Left cardiac atrium (tissue), 4 donors: ENCODE measurements at regions not wholly inside any gene's neighbourhood (a gene's known extent, or its start where the extent isn't known, plus 50 kb on each side); places are given as distances from the start of the nearest gene placed in this dataset.
"Not testable (repeated sequence)": the region's sequence is repeated elsewhere in the genome, so short reads cannot be mapped to it uniquely, and the experiment has no call there.

Source experiments
- ATAC-seq, 2 donors: fragments of 200-7000 bp; cut with Tn5 transposase; one replicate each; pipeline ENCODE4 v1.9.1; 2020; ENCODE audit warnings: mild to moderate bottlenecking in 2 of 2, moderate library complexity in 2 of 2
- DNase-seq: peaks from one replicate; pipeline ENCODE4 v3.0.0-alpha.2; 2020
- intact Hi-C, 2 donors: fragments of 100-400 bp; cut with DNase I; formaldehyde crosslinking; loops; one replicate each; pipeline versions ENCODE4 v1.14.1 to v1.15.1; 2022 to 2023
- donor health status: DM: no; HTN: yes; CAD: no.
- donor health status: DM: no; HTN: yes; CAD: no; lungs with severe emphysema.
- donor health status: DM: yes; HTN: yes; CAD: no.
- donor health status: Dilated cardiomyopathy.

DNA sequence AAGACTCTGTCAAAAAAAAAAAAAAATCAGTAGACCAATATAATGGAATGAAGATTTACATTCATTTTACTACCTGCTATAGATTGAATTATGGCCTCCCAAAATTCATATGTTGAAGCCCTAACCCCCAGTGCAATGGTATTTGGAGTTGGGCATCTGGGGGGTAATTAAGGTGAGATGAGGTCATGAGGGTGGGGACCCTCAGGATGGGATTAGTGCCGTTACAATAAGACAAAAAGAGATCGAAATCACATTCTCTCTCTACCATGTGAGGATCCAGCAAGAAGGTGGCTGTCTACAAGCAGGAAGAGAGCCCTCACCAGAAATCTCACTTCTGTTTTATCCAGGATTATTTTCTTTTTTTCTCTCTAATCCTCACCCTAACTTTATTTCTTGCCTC is 100.6 kb upstream of the LOC128125822 start:
- intact Hi-C loops: no loop called here
- ATAC-seq (no peak), DNase-seq (no peak)

DNA sequence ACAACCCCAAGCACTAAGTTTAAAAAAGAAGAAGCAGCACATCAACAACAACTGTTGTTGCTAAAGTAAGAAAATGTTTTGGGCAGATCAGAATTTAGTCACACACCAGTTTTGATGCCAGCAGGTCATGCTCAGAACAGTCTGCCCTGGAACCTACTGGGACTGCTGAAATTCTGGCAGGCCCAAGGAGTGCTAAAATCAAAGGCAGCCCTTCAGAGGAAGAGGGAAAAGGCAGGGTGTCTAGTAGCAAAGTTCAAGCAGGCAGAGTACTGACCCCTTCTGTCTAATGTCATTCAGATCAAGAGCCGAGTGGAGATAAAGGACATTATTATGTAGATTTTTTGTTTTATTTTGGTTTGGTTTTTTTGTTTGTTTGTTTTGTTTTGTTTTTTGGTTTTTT is 96.6 kb upstream of the LOC128125822 start:
- intact Hi-C loops: no loop called here
- no peak for DNase-seq
- peak; percentile 59 to 86 for ATAC-seq

DNA sequence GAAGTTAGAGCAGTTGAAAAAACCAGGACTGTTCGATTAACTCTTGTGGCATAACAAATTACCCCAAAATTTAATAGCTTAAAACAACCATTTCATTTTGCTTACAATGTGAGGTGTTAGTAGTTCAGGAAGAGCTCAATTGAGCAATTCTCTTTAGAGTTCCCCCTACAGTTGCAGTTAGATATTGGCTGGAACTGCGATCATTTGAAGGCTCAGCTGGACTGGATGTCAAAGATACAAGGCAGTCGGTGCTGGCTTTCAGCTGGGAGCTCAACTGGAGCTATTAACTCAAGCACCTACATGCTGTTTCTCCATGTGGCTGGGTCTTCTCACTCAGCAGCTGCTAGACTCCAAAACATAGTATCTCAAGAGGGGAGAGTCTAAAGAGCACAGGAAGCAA is 96.0 kb upstream of the LOC128125822 start:
- intact Hi-C loops: no loop called here
- DNase-seq (no peak), ATAC-seq (peak in 1 of 2 donors; percentile 34)

DNA sequence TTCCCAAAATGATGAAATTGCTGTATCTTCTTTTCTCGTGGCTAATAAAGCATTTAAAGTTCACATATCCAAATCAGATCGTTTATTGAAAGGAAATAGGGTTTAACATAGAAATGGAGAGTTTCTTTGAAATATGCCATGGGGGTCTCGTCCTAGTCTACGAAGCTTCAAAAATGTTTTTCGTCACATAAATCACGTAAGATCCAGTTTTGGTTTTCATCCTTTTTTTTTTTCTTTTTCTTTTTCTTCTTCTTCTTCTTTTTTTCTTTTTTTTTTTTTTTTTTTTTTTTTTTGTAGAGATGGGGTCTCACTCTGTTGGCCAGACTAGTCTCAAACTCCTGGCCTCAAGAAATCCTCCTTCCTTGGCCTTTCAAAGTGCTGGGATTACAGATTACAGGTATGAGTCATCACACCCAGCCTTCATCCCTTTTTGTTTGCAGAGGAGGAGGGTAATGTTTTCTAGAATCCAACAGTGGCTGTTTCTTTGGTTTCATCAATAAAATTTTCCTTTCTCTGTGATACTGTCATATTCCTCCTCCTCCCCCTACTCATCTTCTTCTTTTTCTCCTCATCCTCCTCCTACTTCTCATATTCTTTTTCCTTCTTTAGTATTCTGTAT is 94.7 kb upstream of the LOC128125822 start:
- DNase-seq: no peak
- intact Hi-C loops: no loop called here
- no peak for ATAC-seq

DNA sequence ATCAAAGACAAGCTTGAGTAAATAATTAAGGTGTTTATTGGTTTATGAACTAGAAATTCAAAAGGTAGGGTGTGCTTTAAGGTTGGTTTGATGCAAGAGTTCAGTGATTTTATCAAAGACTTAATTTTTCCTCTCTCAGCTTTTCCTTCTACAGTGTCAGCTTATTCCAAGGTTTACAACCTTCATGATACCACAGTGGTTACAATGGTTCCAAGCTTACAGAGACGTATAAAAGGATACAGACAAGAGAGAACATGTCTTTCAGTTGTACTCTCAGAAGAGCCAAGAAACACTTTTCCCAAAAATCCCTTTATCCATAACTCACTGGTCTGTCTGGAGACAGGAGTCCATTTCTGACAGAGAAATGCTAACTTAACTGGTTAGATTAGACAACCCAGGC is 93.5 kb upstream of the LOC128125822 start:
- ATAC-seq: no peak
- intact Hi-C loops: no loop called here
- no peak for DNase-seq

DNA sequence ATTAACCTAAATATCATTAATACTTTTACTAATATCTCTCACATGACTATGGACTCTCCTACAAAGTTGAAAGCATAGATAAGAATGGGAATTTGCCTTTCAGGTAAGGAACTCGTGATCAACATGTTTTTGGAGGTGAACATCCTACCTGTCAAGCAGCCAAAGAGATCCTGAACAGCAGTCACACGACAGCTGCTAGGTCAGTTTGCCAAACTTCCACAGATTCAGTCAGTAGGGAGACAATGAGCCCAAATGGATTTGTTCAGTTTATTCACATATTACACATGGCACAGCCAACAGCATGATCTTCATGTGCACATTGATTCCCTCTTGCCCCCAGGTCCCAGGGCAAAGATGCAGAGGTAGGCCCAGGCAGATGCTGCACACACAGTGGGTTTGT is 86.1 kb upstream of the LOC128125822 start:
- intact Hi-C loops: no loop called here
- DNase-seq: no peak

DNA sequence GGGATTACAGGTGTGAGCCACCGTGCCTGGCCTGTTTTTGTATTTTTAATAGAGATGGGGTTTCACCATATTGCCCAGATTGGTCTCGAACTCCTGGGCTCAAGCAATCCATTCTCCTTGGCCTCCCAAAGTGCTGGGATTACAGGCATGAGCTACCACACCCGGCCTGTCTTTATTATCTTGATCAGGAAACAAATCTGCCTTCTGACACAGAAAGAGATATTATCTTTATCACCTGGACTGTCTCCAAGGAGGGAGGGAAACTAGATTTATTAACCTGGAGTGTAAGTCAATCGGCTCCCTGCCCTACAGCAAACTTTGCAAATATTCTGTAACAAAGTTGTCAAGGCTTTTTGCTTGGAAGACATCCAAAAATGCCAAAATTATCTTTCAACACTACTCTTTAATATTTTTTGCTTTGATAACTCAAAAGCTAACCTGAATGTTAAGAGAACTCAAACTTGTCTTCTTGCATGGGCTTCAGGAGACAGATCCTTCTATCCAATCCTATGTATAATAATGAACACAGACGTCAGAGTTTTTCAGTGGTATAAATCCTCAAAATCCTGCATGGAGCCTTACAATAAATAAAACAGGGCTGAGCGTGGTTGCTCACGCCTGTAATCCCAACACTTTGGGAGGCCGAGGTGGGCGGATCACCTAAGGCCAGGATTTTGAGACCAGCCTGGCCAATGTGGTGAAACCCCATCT is 85.0 kb upstream of the LOC128125822 start:
- DNase-seq: no peak
- no peak for ATAC-seq
- intact Hi-C loops: no loop called here

More for the DNA sequence above, 86.1 kb upstream of the LOC128125822 start:
- no peak for ATAC-seq

DNA sequence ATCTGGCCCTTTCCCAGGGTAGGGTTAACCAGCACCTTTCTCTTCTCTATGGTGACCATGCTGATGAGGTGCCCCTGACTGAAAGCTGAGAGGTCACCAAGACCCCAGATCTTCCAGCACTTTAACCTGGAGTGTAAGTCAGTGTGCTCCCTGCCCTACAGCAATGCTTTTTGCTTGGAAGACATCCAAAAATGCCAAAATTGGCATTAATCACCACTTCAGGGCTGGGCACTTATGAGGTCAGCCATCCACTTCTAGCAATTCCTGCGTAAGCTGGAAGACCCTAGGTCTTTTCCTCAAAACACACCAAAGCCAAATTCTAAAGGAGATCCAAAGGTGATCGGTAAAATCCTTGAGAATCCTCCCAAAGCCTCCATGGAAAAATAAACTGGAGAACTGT is 81.2 kb upstream of the LOC128125822 start:
- intact Hi-C loops: no loop called here
- no peak for ATAC-seq
- no peak for DNase-seq

DNA sequence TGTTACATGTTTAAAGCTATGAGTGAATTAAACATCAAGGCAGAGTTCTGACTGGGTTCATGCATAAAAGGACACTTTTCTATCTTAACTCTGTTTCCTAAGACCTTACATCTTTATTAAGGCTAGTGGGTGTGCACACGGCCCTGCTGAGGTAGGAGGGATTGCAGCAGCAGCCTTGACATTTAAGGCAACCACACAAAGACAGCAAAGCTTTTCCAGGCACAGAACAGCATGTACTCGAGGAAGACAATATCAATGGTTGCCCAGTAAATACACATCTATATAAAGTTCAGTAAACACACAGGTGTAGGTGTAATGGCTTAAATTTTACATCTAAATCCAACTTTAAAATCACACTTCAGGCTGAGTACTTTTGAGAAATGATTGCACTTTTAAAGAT is 79.8 kb upstream of the LOC128125822 start:
- intact Hi-C loops: no loop called here
- no peak for DNase-seq
- no peak for ATAC-seq

DNA sequence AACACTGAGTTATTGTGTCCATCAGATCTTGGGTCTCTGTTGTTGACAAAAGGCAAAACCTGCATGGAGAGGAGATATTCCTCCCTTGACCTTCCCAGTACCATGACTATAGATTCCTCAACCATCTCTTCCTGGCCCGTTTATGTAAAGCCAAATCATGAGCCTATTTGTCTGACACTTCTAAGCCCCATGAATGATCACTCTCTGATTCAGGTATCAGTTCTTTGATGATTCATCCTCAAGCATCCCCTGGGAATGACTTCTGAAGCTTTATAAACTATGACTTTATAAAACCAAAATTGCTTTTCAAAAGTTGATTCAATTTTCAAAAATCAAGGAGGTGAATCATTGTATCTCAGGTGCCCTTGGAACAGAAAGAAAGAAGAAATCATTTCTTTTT is 78.7 kb upstream of the LOC128125822 start:
- intact Hi-C loops: no loop called here
- ATAC-seq: no peak
- DNase-seq: no peak

DNA sequence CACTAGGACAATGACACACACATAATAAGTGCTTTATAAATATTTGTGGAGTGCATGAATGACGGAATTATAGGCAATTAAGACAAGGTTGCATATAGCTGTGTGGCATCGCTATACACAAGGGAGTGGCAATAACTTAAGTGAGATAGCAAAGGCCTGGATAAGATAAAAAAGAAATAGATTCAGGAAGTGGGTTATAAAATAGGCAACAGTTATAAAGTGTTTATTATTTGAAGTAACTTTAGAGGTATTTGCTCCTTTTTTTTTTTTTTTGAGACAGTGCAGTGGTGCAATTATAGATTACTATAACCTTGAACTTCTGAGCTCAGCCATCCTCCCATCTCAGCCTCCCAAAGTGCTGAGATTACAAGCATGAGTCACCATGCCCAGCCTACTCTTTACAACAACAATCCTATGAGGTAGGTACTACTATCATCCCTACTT is 75.9 kb upstream of the LOC128125822 start:
- DNase-seq: no peak
- intact Hi-C loops: no loop called here
- ATAC-seq: no peak

DNA sequence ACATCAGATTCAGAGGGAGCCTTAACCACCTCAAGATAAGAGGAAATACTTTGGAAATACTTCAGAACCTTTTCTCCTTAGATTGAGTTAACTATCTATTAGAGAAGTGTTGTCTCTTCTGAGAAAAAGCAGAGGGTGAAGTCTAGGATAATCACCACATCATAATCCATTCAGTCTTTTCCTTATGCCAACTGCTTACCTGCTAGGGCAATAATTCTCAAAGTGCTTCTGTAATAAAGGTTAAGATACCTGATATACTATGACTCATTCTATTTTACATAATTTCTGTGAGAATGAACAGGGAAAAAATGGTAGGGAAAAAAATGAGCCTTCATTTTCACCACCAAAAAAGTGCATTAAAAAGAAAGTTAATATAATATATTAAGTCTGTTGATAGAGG is 70.1 kb upstream of the LOC128125822 start:
- no peak for ATAC-seq
- DNase-seq: no peak
- intact Hi-C loops: no loop called here

DNA sequence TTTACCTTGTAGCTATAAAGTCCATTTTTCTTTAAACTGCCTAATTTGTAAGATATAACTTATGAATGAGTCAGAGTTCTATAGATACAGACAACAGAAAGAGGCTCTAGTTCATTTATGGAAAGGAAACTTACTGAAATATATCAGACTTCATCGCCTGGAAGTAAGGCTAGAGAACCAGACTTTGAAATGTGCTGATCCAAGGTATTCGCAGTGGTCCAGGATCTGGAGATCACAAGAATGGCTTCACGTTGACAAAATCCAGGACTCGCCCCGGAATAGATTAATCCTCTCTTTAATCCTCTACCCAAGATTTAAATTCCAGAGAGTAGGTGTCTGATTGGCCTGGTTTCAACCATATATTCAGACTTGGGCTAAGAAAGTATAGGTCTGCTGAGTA is 69.1 kb upstream of the LOC128125822 start:
- ATAC-seq (no peak), DNase-seq (no peak)
- intact Hi-C loops: no loop called here

DNA sequence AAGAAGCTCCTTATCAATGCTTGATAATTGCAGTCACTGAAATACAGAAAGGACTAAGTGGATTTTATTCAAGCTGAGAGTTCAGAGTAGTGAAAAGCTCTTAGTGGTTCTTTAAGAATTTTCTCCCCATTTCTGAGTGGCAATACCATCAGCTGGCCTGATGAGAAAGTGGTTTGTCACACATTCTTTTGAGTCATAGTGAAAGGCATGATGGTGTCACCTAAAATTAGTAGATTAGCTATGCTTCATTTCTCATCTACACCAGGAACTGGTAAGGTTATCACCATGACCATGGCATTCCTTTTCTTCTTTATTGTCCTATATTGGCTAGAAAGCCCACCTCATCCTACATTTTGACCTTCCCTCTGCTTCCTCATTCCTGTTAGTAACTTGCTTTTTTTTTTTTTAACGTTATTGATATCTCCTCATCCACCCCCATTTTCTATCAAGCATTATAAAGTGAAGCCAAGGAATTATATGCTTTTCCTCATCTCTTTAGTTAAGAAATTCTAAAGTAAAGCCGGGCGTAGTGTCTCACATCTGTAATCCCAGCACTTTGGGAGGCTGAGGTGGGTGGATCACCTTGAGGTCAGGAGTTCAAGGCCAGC is 67.4 kb upstream of the LOC128125822 start:
- DNase-seq (no peak), ATAC-seq (no peak)
- intact Hi-C loops: no loop called here

DNA sequence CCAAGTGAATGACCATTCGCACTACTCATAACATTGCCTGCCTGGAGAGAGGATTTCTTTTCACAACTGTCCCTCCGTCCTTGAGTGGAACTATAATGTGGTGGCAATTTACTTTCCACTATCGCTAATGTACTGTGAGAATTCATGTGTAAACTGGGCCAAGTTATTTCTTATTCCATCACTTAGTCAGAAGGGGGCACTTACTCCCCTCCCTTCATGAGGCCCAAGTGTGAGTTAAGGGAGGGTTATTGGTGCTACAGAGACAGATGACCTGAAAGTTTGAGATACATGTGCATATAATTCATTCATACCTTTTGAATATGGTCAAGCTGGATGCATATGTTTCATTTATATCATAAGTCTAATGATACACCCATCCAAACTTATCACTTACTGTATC is 65.2 kb upstream of the LOC128125822 start:
- ATAC-seq (no peak), DNase-seq (no peak)
- intact Hi-C loops: no loop called here

DNA sequence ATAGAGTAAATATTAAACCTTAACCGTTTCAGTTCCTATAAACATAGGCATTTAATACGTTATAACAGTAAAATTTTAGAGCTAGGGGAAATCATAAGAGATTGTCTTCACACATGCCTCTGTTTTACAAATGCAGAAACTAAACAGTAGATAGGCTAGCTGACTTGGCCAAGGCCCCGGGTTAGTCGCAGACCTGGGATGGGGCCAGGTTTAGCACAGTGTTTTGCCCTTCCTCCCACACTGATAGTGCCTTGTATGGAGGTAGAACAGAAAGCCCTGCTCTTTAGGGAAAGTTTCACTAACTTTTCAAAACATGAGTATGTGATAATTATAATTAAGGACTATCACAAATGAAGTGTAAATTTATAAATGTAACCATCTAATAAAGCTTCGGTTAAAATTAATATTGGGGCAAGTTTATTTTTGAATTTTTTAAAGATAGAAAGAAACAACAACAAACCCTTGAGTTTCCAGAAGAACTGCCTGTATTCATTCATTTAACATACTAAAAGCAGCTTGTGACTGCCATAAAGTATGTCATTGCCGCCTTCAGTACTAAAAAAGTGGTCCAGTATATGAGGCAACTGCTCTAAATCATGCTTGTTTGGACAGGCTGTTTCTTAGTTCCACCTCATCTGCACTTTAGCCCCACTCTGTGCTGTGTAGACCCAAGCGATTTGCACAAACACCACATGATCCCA is 62.5 kb upstream of the LOC128125822 start:
- intact Hi-C loops: no loop called here
- ATAC-seq: peak; percentile 95 to 99
- DNase-seq: peak; percentile 64

DNA sequence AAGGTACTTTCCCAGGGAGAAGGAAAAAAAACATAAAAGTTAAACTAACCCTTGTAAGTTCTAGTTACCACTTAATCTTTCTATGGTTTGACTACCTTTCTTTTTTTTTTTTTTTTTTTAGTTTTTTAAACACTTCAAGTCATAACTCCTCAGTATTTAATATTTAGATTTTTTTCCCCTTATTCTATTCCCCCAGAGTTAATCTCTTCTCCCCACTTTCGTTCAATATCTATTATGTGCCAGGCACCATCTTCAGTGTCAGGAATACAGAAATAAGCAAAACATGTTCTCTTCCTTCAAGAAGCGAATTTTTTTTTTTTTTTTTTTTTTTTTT is 62.0 kb upstream of the LOC128125822 start:
- DNase-seq (no peak), ATAC-seq (no peak)
- intact Hi-C loops: no loop called here

DNA sequence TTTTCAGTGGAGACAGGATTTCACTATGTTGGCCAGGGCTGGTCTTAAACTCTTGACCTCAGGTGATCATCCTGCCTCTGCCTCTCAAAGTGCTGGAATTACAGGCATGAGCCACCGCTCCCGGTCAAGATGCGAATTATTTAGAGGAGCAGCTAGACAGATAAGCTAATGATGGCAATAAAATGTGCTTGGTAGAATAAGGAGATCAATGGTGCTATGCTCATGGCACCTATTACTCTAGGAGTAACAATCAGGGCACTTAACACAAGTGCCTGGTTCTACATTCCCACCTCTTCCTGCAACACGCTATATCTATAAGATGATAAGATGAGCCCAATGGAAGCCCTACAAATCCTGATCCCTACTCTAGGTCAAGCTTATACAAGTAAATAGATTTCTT is 61.4 kb upstream of the LOC128125822 start:
- intact Hi-C loops: no loop called here
- no peak for DNase-seq
- no peak for ATAC-seq

DNA sequence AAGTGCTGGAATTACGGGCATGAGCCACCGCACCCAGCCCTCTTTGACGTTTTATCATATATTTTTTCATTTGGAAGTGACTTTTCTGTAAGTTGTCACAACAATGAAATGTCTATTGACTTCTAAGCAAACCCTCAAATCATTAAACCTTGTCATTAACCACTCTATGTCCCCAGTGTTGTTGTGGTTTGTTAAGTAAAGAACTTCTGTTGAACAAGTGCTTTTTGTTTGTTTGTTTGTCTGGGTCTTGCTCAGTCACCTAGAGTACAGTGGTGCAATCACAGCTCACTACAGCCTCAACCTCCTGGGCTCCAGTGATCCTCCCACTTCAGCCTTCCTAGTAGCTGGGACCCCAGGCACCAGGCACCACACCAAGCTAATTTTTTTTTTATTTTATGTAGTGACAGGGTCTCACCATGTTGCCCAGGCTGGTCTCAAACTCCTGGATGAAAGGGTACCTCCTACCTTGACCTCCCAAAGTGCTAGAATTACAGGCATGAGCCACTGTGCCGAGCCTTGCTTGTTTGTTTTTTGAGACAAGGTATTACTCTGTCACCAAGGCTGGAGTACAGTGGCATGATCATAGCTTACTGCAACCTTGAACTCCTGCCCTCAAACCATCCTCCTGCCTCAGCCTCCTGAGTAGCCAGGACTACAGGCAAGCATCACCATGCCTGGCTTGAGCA is 57.6 kb upstream of the LOC128125822 start:
- no peak for DNase-seq
- intact Hi-C loops: no loop called here
- ATAC-seq: no peak

DNA sequence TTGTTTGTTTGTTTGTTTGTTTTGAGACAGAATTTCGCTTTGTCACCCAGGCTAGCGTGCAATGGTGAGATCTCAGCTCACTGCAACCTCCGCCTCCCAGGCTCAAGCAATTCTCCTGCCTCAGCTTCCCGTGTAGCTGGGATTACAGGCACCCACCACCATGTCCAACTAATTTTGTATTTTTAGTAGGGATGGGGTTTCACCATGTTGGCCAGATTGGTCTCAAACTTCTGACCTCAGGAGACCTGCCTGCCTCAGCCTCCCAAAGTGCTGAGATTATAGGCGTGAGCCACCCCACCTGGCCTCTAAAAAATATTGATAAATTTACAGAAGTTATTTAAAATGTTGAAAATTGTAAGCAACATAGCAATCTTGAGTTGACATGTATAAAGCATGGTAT is 57.1 kb upstream of the LOC128125822 start:
- DNase-seq, intact Hi-C loops, ATAC-seq: not testable (repeated sequence)
